ENCODE measurements at regions not wholly inside any gene's neighbourhood (a gene's known extent, or its start where the extent isn't known, plus 50 kb on each side); places are given as distances from the start of the nearest gene placed in this dataset.

DNA sequence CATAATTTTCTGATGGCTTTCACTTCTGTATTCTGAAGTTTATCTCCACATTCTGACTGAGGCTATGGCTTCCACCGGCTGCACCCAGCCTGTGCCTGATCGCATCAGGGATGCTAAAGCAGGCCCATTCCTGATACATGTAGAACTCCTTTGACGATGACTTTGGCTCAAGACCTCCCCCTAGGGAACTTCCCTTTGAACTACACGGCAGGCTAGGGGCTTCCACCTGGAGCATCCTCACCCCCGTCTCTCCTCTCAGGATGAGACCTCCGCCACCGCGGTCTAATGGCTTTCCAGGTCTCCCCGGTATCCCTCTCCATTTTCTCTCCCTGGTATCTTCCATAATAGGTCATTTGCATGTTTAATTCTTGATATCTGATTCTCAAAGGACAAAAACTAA is 214.9 kb upstream of the CHST9 start:
- Histone ChIP-seq H3K9ac (ENCODE audit: low read length) (no peak overlapping the region), H3K4me2 (ENCODE audit: low read length) (no peak overlapping the region), H3K9me3 (ENCODE audit: insufficient read depth, low read depth, low read length) (no peaks in the 10 kb centered on the region), H3K36me3 (ENCODE audit: insufficient read depth, low read length) (no peaks in the 10 kb centered on the region), H2AFZ (ENCODE audit: low read depth, low read length) (no peak overlapping the region), H3K4me3 (ENCODE audit: insufficient read depth, low read depth, low read length) (no peak overlapping the region), H3K4me1 (ENCODE audit: insufficient read depth, low read length) (no peaks in the 10 kb centered on the region), H4K20me1 (ENCODE audit: insufficient read depth, low read length) (no peaks in the 10 kb centered on the region), H3K27ac (ENCODE audit: low read depth, low read length) (no peak overlapping the region), H3K27me3 (ENCODE audit: insufficient read depth, low read length) (no peaks in the 10 kb centered on the region), H3K79me2 (ENCODE audit: insufficient read depth, low read length) (no peaks in the 10 kb centered on the region)
- Mint-ChIP-seq H3K4me1 (ENCODE audit: low read depth, unreplicated experiment) (peaks cover 1% of the 10 kb centered on the region), H3K9me3 (ENCODE audit: unreplicated experiment) (no peaks in the 10 kb centered on the region), H3K27ac (ENCODE audit: unreplicated experiment) (no peak overlapping the region), H3K27me3 (ENCODE audit: low read depth, unreplicated experiment) (no peaks in the 10 kb centered on the region), H3K4me3 (ENCODE audit: unreplicated experiment) (no peak overlapping the region), H3K36me3 (ENCODE audit: low read depth, unreplicated experiment) (no peaks in the 10 kb centered on the region)
- no peak for FAIRE-seq
- TF ChIP-seq CTCF (IDR thresholded peaks at IDR 0.05; ENCODE audit: insufficient read depth, low read depth, low read length) (no peak), EZH2 (IDR thresholded peaks at IDR 0.05; ENCODE audit: insufficient read depth, low read length) (no peak)
- DNase-seq (ENCODE audit: low read depth): no peak

DNA sequence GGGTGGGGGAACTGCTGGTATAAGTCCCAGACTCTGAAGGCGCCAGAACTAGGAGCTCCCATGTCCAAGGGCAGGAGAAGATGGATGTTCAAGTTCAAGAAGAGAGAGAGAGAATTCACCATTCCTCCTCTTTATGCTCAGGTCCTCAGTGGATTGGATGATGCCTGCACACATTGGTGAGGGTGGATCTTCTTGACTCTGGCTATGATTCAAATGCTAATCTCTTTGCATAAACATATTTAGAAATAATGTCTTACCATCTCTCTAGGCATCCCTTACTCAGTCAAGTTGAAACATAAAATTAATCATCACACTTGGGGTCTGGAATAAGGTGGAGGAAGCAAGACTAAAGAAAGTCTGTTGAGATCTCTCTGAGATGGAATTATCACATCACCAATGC is 210.6 kb upstream of the CHST9 start:
- Mint-ChIP-seq H3K36me3 (ENCODE audit: low read depth, unreplicated experiment) (no peaks in the 10 kb centered on the region), H3K4me1 (ENCODE audit: low read depth, unreplicated experiment) (no peaks in the 10 kb centered on the region), H3K4me3 (ENCODE audit: unreplicated experiment) (no peak overlapping the region), H3K9me3 (ENCODE audit: unreplicated experiment) (no peaks in the 10 kb centered on the region), H3K27me3 (ENCODE audit: low read depth, unreplicated experiment) (no peaks in the 10 kb centered on the region), H3K27ac (ENCODE audit: unreplicated experiment) (no peak overlapping the region)
- Histone ChIP-seq H3K9ac (ENCODE audit: low read length) (no peak overlapping the region), H2AFZ (ENCODE audit: low read depth, low read length) (no peak overlapping the region), H3K4me3 (ENCODE audit: insufficient read depth, low read depth, low read length) (no peak overlapping the region), H3K27me3 (ENCODE audit: insufficient read depth, low read length) (no peaks in the 10 kb centered on the region), H3K4me1 (ENCODE audit: insufficient read depth, low read length) (no peaks in the 10 kb centered on the region), H4K20me1 (ENCODE audit: insufficient read depth, low read length) (no peaks in the 10 kb centered on the region), H3K27ac (ENCODE audit: low read depth, low read length) (no peak overlapping the region), H3K36me3 (ENCODE audit: insufficient read depth, low read length) (no peaks in the 10 kb centered on the region), H3K4me2 (ENCODE audit: low read length) (no peak overlapping the region), H3K9me3 (ENCODE audit: insufficient read depth, low read depth, low read length) (no peaks in the 10 kb centered on the region), H3K79me2 (ENCODE audit: insufficient read depth, low read length) (no peaks in the 10 kb centered on the region)
- no peak for TF ChIP-seq EZH2 (IDR thresholded peaks at IDR 0.05; ENCODE audit: insufficient read depth, low read length)
- TF ChIP-seq CTCF (IDR thresholded peaks at IDR 0.05; ENCODE audit: insufficient read depth, low read depth, low read length): no peak
- FAIRE-seq (no peak), DNase-seq (ENCODE audit: low read depth) (no peak)

- no peak for FAIRE-seq
- H3K27me3 ChIP-seq (ENCODE audit: insufficient read depth, low read length): no peaks in the 10 kb centered on the region
- no peaks in the 10 kb centered on the region for H3K27me3 Mint-ChIP-seq (ENCODE audit: low read depth, unreplicated experiment)
Observed at GRCh38 chr18:27394687-27395086, 209.6 kb upstream of the CHST9 start.

More at GRCh38 chr18:27394687-27395086, 209.6 kb upstream of the CHST9 start:
- no peaks in the 10 kb centered on the region for H3K79me2 ChIP-seq (ENCODE audit: insufficient read depth, low read length)
- no peak overlapping the region for H2AFZ ChIP-seq (ENCODE audit: low read depth, low read length)
- Mint-ChIP-seq H3K4me3 (ENCODE audit: unreplicated experiment) (no peak overlapping the region), H3K4me1 (ENCODE audit: low read depth, unreplicated experiment) (no peaks in the 10 kb centered on the region), H3K27ac (ENCODE audit: unreplicated experiment) (no peak overlapping the region), H3K36me3 (ENCODE audit: low read depth, unreplicated experiment) (no peaks in the 10 kb centered on the region), H3K9me3 (ENCODE audit: unreplicated experiment) (no peaks in the 10 kb centered on the region)
- no peak overlapping the region for H3K27ac ChIP-seq (ENCODE audit: low read depth, low read length)
- H3K4me3 ChIP-seq (ENCODE audit: insufficient read depth, low read depth, low read length): no peak overlapping the region
- H3K4me2 ChIP-seq (ENCODE audit: low read length): no peak overlapping the region
- H3K4me1 ChIP-seq (ENCODE audit: insufficient read depth, low read length): no peaks in the 10 kb centered on the region
- no peak for TF ChIP-seq EZH2 (IDR thresholded peaks at IDR 0.05; ENCODE audit: insufficient read depth, low read length)
- no peak for TF ChIP-seq CTCF (IDR thresholded peaks at IDR 0.05; ENCODE audit: insufficient read depth, low read depth, low read length)
- H3K36me3 ChIP-seq (ENCODE audit: insufficient read depth, low read length): no peaks in the 10 kb centered on the region
- no peaks in the 10 kb centered on the region for H4K20me1 ChIP-seq (ENCODE audit: insufficient read depth, low read length)
- H3K9me3 ChIP-seq (ENCODE audit: insufficient read depth, low read depth, low read length): no peaks in the 10 kb centered on the region
- H3K9ac ChIP-seq (ENCODE audit: low read length): no peak overlapping the region
- DNase-seq (ENCODE audit: low read depth): no peak

Measured in astrocyte (in vitro differentiated cells and primary cell).